ENCODE measurements at regions not wholly inside any gene's neighbourhood (a gene's known extent, or its start where the extent isn't known, plus 50 kb on each side); places are given as distances from the start of the nearest gene placed in this dataset.

DNA sequence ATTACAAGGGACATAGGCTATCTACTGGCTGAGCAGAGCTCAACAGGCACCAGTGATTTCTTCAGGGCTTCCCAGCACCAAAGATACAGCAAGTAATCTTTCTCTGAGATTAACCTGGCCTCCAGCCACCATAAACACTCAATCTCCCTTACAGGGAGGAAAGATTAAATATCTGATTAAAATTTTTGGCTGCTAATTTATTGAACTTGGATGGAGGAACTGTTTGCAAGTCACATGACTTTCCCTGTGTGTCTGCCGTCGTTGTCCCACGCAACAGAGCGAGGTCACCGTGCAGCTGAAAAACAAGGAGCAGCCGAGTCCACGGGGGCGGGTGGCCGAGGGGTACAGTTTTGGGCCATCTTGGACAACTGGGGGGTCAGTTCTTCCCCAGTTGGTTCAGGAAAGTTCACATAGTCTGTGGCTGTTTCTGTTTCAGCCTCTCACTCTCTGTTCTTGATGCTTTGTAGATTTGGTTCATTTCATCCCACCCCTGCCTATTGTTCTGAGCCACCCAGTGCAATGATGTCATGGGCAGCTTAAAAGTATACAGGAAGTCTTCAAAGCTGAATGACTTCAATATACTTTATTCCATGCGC is 186.8 kb upstream of the CTAGE1 start:
- Mint-ChIP-seq H3K4me3 (ENCODE audit: unreplicated experiment) (no peak overlapping the region), H3K9me3 (ENCODE audit: unreplicated experiment) (peaks cover 7% of the 10 kb centered on the region), H3K27ac (ENCODE audit: unreplicated experiment) (no peak overlapping the region), H3K4me1 (ENCODE audit: unreplicated experiment) (no peaks in the 10 kb centered on the region), H3K27me3 (ENCODE audit: unreplicated experiment) (peaks cover 15% of the 10 kb centered on the region), H3K36me3 (ENCODE audit: unreplicated experiment) (no peaks in the 10 kb centered on the region)
- DNase-seq (ENCODE audit: extremely low spot score, unreplicated experiment), result no peak
- TF ChIP-seq, protein P1, sequence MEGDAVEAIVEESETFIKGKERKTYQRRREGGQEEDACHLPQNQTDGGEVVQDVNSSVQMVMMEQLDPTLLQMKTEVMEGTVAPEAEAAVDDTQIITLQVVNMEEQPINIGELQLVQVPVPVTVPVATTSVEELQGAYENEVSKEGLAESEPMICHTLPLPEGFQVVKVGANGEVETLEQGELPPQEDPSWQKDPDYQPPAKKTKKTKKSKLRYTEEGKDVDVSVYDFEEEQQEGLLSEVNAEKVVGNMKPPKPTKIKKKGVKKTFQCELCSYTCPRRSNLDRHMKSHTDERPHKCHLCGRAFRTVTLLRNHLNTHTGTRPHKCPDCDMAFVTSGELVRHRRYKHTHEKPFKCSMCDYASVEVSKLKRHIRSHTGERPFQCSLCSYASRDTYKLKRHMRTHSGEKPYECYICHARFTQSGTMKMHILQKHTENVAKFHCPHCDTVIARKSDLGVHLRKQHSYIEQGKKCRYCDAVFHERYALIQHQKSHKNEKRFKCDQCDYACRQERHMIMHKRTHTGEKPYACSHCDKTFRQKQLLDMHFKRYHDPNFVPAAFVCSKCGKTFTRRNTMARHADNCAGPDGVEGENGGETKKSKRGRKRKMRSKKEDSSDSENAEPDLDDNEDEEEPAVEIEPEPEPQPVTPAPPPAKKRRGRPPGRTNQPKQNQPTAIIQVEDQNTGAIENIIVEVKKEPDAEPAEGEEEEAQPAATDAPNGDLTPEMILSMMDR (IDR thresholded peaks at IDR 0.05), result no peak

DNA sequence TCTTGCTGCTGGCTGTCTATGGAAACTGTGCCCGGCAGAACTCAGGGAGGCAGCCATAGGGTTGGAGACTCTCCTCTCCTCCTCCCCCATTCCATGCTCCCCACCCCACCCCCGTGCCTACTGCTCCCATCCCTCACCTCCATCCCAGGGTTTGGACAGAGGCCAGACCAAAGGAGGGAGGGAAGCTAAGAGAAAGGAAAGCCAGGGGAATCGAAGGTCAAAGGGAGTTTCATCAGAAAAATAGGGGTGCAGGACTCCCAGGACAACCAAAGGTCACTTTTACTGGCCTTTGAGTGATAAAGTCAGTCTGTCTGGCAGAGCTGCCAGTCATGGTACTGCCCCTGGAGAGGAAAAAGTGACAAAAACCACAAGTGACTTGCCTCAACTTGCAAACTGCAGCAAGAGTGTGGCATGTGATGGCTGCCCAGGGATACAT is 187.3 kb upstream of the CTAGE1 start:
- DNase-seq (ENCODE audit: extremely low spot score, unreplicated experiment), result no peak
- no peak overlapping the region for H3K4me3 Mint-ChIP-seq (ENCODE audit: unreplicated experiment)
- no peak overlapping the region for H3K27ac Mint-ChIP-seq (ENCODE audit: unreplicated experiment)
- peaks cover 7% of the 10 kb centered on the region for H3K9me3 Mint-ChIP-seq (ENCODE audit: unreplicated experiment)
- no peaks in the 10 kb centered on the region for H3K36me3 Mint-ChIP-seq (ENCODE audit: unreplicated experiment)
- TF ChIP-seq, protein P1 (IDR thresholded peaks at IDR 0.05), result no peak
- H3K4me1 Mint-ChIP-seq (ENCODE audit: unreplicated experiment), result no peaks in the 10 kb centered on the region
- H3K27me3 Mint-ChIP-seq (ENCODE audit: unreplicated experiment), result peaks cover 17% of the 10 kb centered on the region

DNA sequence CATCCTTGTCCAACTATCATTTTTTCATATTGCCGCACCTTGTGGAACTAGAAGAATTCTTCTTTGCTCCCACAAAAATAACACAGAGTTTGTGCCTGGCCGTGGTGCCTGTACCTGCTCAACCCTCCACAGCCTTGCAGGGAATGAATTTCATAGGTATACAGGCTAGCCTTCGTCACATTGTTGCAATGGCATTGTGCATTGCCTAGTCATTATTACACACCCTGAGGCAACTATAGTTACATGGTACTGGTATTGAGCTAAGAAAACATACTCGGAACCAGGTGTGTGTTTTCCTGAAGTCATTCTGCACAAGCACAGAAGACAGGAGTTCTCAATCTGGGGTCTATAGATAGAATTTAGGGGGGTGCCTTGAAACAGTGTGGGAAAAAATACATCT is 188.0 kb upstream of the CTAGE1 start:
- no peaks in the 10 kb centered on the region for H3K36me3 Mint-ChIP-seq (ENCODE audit: unreplicated experiment)
- H3K9me3 Mint-ChIP-seq (ENCODE audit: unreplicated experiment), result peaks cover 7% of the 10 kb centered on the region
- DNase-seq (ENCODE audit: extremely low spot score, unreplicated experiment), result no peak
- no peak overlapping the region for H3K4me3 Mint-ChIP-seq (ENCODE audit: unreplicated experiment)
- TF ChIP-seq, protein P1 (IDR thresholded peaks at IDR 0.05), result no peak
- H3K4me1 Mint-ChIP-seq (ENCODE audit: unreplicated experiment), result no peaks in the 10 kb centered on the region
- peaks cover 16% of the 10 kb centered on the region for H3K27me3 Mint-ChIP-seq (ENCODE audit: unreplicated experiment)
- no peak overlapping the region for H3K27ac Mint-ChIP-seq (ENCODE audit: unreplicated experiment)

DNA sequence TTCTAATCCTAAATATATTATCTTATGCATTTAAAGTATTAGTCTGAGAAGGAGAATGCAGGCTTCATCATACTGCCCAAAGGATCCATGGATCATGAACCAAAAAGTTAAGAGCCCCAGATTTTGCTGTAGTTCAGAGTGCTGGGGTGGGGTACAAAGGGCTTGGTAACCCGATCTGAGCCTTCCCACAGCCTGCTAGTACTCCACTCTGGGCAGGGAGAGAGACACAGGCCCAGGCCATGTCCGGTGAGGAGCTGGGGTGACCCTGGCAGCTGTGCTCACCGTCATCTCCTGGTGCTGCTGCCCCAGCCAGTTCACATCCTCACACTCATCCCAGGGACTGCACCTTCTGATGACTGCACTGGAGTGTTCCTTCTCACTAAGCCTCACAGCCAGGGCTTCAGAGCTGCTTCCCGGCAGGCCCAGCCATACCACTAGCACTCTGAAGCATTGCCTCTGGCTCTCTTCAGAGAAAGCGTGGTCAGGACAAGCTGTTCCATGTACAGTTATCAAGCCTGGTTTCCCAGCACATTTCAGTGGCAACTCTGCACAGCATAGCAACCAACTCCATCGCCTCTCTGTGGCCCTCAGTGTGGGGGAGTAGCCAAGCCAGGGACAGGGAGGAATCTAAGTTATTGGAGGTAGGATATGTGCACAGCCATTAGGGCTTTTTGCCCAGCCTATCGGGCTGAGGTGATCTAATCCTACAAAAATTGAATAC is 189.0 kb upstream of the CTAGE1 start:
- H3K4me1 Mint-ChIP-seq (ENCODE audit: unreplicated experiment), result no peaks in the 10 kb centered on the region
- H3K27me3 Mint-ChIP-seq (ENCODE audit: unreplicated experiment), result peaks cover 19% of the 10 kb centered on the region
- DNase-seq (ENCODE audit: extremely low spot score, unreplicated experiment), result no peak
- peaks cover 7% of the 10 kb centered on the region for H3K9me3 Mint-ChIP-seq (ENCODE audit: unreplicated experiment)
- no peak overlapping the region for H3K27ac Mint-ChIP-seq (ENCODE audit: unreplicated experiment)
- no peak overlapping the region for H3K4me3 Mint-ChIP-seq (ENCODE audit: unreplicated experiment)
- TF ChIP-seq, protein P1 (IDR thresholded peaks at IDR 0.05), result no peak
- no peaks in the 10 kb centered on the region for H3K36me3 Mint-ChIP-seq (ENCODE audit: unreplicated experiment)

DNA sequence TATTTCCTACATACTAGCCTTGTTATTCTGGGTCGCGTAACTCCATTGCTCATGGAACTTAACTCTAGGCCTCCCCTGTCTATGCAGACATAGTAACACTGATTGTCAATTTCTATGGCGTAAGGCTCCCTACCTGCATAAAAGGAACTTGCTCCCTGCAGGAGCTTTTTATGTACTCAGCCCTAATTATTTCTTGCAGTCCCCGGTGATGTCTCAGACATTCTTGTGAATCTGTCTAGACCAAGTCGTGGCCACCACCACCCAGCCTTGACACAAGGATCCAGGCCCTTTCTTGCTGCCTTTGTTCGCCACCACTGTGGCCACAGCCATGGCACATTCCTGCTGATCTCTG is 189.5 kb upstream of the CTAGE1 start:
- Mint-ChIP-seq H3K9me3 (ENCODE audit: unreplicated experiment) (peaks cover 7% of the 10 kb centered on the region), H3K27me3 (ENCODE audit: unreplicated experiment) (peaks cover 19% of the 10 kb centered on the region), H3K36me3 (ENCODE audit: unreplicated experiment) (no peaks in the 10 kb centered on the region), H3K4me1 (ENCODE audit: unreplicated experiment) (no peaks in the 10 kb centered on the region), H3K4me3 (ENCODE audit: unreplicated experiment) (no peak overlapping the region), H3K27ac (ENCODE audit: unreplicated experiment) (no peak overlapping the region)
- DNase-seq (ENCODE audit: extremely low spot score, unreplicated experiment), result no peak
- TF ChIP-seq, protein P1 (IDR thresholded peaks at IDR 0.05), result no peak
